H1 (cell line): ENCODE measurements at regions not wholly inside any gene's neighbourhood (a gene's known extent, or its start where the extent isn't known, plus 50 kb on each side); places are given as distances from the start of the nearest gene placed in this dataset.

Experiments
- CTCF ChIA-PET: fragments of 300-600 bp; sonication (Branson Sonifier 250); formaldehyde crosslinking; loops from one replicate; lab custom pipeline; 2021; ENCODE audit not compliant: partially characterized antibody; lab: Charles Lee
- POLR2A ChIA-PET: fragments of 300-600 bp; sonication (Branson Sonifier 250); formaldehyde crosslinking; loops from one replicate; lab custom pipeline; 2021; ENCODE audit warnings: inconsistent platforms; ENCODE audit not compliant: partially characterized antibody; lab: Charles Lee
- DNase-seq, 2 experiments: peaks; one replicate each; pipeline versions ENCODE4 v3.0.0 to v3.0.0-alpha.2; 2010 to 2022; ENCODE audit warnings: low spot score in 2 of 2, low read depth in 1 of 2, mixed read lengths in 1 of 2
- FAIRE-seq: peaks from 2 replicates; lab custom pipeline; 2011; peaks lifted over from hg19 to GRCh38; lab: Jason Lieb, UNC
- H2AFZ ChIP-seq: 2 replicates; pipeline ENCODE4 v1.8.1; 2012; ENCODE audit warnings: low read length, inconsistent platforms
- H2AK5ac ChIP-seq: 2 replicates; pipeline ENCODE4 v1.6.1; 2013; ENCODE audit warnings: low read depth, low read length
- H2BK120ac ChIP-seq: replicated peaks from 2 replicates; pipeline ENCODE3; 2013; ENCODE audit warnings: low read depth, low read length, inconsistent platforms
- H2BK12ac ChIP-seq: 2 replicates; pipeline ENCODE4 v1.6.1; 2013; ENCODE audit warnings: low read depth, low read length
- H2BK15ac ChIP-seq: 2 replicates; pipeline ENCODE4 v1.6.1; 2013; ENCODE audit warnings: low read length
- H2BK20ac ChIP-seq: 2 replicates; pipeline ENCODE4 v1.6.1; 2013; ENCODE audit warnings: low read length
- H2BK5ac ChIP-seq: 2 replicates; pipeline ENCODE4 v1.6.1; 2013; ENCODE audit warnings: low read depth, low read length
- H3K14ac ChIP-seq: 2 replicates; pipeline ENCODE4 v1.6.1; 2013; ENCODE audit warnings: inconsistent platforms; ENCODE audit not compliant: insufficient read length
- H3K18ac ChIP-seq: 2 replicates; pipeline ENCODE4 v1.6.1; 2013; ENCODE audit warnings: low read length; ENCODE audit errors: extremely low read depth
- H3K23ac ChIP-seq: 2 replicates; pipeline ENCODE4 v1.6.1; 2013; ENCODE audit warnings: inconsistent platforms; ENCODE audit not compliant: insufficient read length
- H3K23me2 ChIP-seq: 2 replicates; pipeline ENCODE4 v1.6.1; 2013; ENCODE audit warnings: low read depth, low read length
- H3K27ac ChIP-seq: 2 replicates; pipeline ENCODE4 v1.6.1; 2011; ENCODE audit warnings: low read depth, low read length, inconsistent platforms
- H3K27me3 ChIP-seq, 4 experiments: replicated peaks in 1 of 4; 1 replicate in 1 of 4; 2 replicates in 3 of 4; pipeline versions ENCODE4 v1.6.1 to v1.8.1; 2011 to 2013; ENCODE audit warnings: low read length in 3 of 4, mild to moderate bottlenecking in 3 of 4, inconsistent platforms in 2 of 4, mixed read lengths in 2 of 4, moderate library complexity in 1 of 4; ENCODE audit not compliant: control insufficient read depth in 3 of 4, insufficient read depth in 3 of 4; ENCODE audit errors: extremely low read depth in 1 of 4
- H3K36me3 ChIP-seq, 4 experiments: 2 replicates each; pipeline versions ENCODE4 v1.6.1 to v1.8.1; 2011 to 2013; ENCODE audit warnings: mild to moderate bottlenecking in 4 of 4, low read length in 3 of 4, moderate library complexity in 2 of 4, control low read depth in 1 of 4, inconsistent platforms in 1 of 4; ENCODE audit not compliant: insufficient read depth in 4 of 4, control insufficient read depth in 2 of 4
- H3K4ac ChIP-seq: replicated peaks from 2 replicates; pipeline ENCODE3; 2013; ENCODE audit warnings: low read length, low read depth, mixed read lengths, inconsistent platforms; ENCODE audit not compliant: insufficient read length
- H3K4me1 ChIP-seq, 4 experiments: replicated peaks in 1 of 4; 1 replicate in 1 of 4; 2 replicates in 3 of 4; pipeline versions ENCODE4 v1.6.1 to v1.8.1; 2011 to 2013; ENCODE audit warnings: low read length in 3 of 4, inconsistent platforms in 2 of 4, mixed read lengths in 1 of 4; ENCODE audit not compliant: insufficient read depth in 4 of 4, control insufficient read depth in 3 of 4
- H3K4me2 ChIP-seq, 2 experiments: 2 replicates each; pipeline versions ENCODE4 v1.6.1 to v1.8.1; 2011 to 2013; ENCODE audit warnings: low read depth in 2 of 2, low read length in 2 of 2, control low read depth in 1 of 2, inconsistent platforms in 1 of 2, mild to moderate bottlenecking in 1 of 2; ENCODE audit not compliant: insufficient read depth in 1 of 2
- H3K4me3 ChIP-seq, 4 experiments: fragments of 200-600, 300-600 bp in 1 of 4; sonication (generic), shearing (Covaris generic), sonication (Bioruptor Twin) in 1 of 4; 2 replicates each; pipeline versions ENCODE4 v1.5.1 to v1.8.1; 2011 to 2016; ENCODE audit warnings: low read length in 4 of 4, low read depth in 3 of 4, control low read depth in 2 of 4, inconsistent platforms in 2 of 4, mild to moderate bottlenecking in 2 of 4, mixed read lengths in 1 of 4, moderate library complexity in 1 of 4; ENCODE audit not compliant: insufficient read depth in 2 of 4; ENCODE audit errors: extremely low read depth in 1 of 4
- H3K56ac ChIP-seq: replicated peaks from 2 replicates; pipeline ENCODE3; 2013; ENCODE audit warnings: low read depth, mild to moderate bottlenecking, mixed read lengths, low read length, inconsistent platforms; ENCODE audit not compliant: insufficient read length
- H3K79me1 ChIP-seq: 2 replicates; pipeline ENCODE4 v1.6.1; 2013; ENCODE audit warnings: low read depth, low read length, control low read depth
- H3K79me2 ChIP-seq, 2 experiments: 2 replicates each; pipeline versions ENCODE4 v1.6.1 to v1.8.1; 2012 to 2013; ENCODE audit warnings: low read length in 2 of 2, mild to moderate bottlenecking in 2 of 2, inconsistent platforms in 1 of 2; ENCODE audit not compliant: insufficient read depth in 2 of 2, control insufficient read depth in 1 of 2
- H3K9ac ChIP-seq, 4 experiments: replicated peaks in 1 of 4; 1 replicate in 1 of 4; 2 replicates in 3 of 4; pipeline versions ENCODE4 v1.6.1 to v1.8.1; 2011 to 2013; ENCODE audit warnings: low read depth in 3 of 4, low read length in 3 of 4, control low read depth in 2 of 4, mild to moderate bottlenecking in 2 of 4, moderate library complexity in 2 of 4, inconsistent platforms in 1 of 4; ENCODE audit errors: extremely low read depth in 1 of 4
- H3K9me3 ChIP-seq, 2 experiments: 2 replicates each; pipeline versions ENCODE4 v1.6.1 to v1.8.1; 2012 to 2013; ENCODE audit warnings: mild to moderate bottlenecking in 2 of 2, moderate library complexity in 2 of 2, control low read depth in 1 of 2, inconsistent platforms in 1 of 2, low read depth in 1 of 2, low read length in 1 of 2, mixed read lengths in 1 of 2; ENCODE audit not compliant: insufficient read depth in 2 of 2
- H4K20me1 ChIP-seq, 2 experiments: replicated peaks in 1 of 2; 2 replicates each; pipeline versions ENCODE3 to v1.8.1; 2011 to 2013; ENCODE audit warnings: inconsistent platforms in 2 of 2, low read length in 2 of 2, mild to moderate bottlenecking in 1 of 2; ENCODE audit not compliant: insufficient read depth in 2 of 2, control insufficient read depth in 1 of 2
- H4K5ac ChIP-seq: 2 replicates; pipeline ENCODE4 v1.6.1; 2013; ENCODE audit warnings: low read length, low read depth, mixed read lengths, inconsistent platforms; ENCODE audit not compliant: insufficient read length
- H4K8ac ChIP-seq: 2 replicates; pipeline ENCODE4 v1.8.0; 2013; ENCODE audit warnings: mild to moderate bottlenecking, moderate library complexity, low read length, inconsistent platforms; ENCODE audit not compliant: insufficient read depth; ENCODE audit errors: extremely low read depth
- H4K91ac ChIP-seq: replicated peaks from 2 replicates; pipeline ENCODE3; 2013; ENCODE audit warnings: low read length, mixed read lengths, inconsistent platforms; ENCODE audit not compliant: insufficient read length
- ASH2L ChIP-seq: fragments of 200-600, 300-600 bp; sonication (generic); IDR thresholded peaks from one replicate; pipeline ENCODE4 v1.7.1; 2017; ENCODE audit warnings: low read length
- BCL11A ChIP-seq, 2 experiments: IDR thresholded peaks; one replicate each; pipeline ENCODE4 v1.6.1; 2011; ENCODE audit warnings: low read depth in 2 of 2, low read length in 2 of 2, mild to moderate bottlenecking in 2 of 2
- EZH2 ChIP-seq: fragments of 200-600 bp; sonication (generic); IDR thresholded peaks from 2 replicates; pipeline ENCODE4 v1.7.1; 2012; ENCODE audit warnings: low read depth, mild to moderate bottlenecking, moderate library complexity, low read length, inconsistent platforms; ENCODE audit not compliant: severe bottlenecking
- PHF8 ChIP-seq: fragments of 200-600 bp; sonication (generic); conservative IDR thresholded peaks from 2 replicates; pipeline ENCODE4 v1.7.1; 2012; ENCODE audit warnings: low read depth, mild to moderate bottlenecking, inconsistent platforms, low read length, moderate library complexity
- POLR2A ChIP-seq, 2 experiments: IDR thresholded peaks; 1 replicate in 1 of 2; 2 replicates in 1 of 2; pipeline ENCODE4 v1.6.1; 2011; ENCODE audit warnings: low read depth in 2 of 2, low read length in 2 of 2, mild to moderate bottlenecking in 2 of 2; ENCODE audit errors: control extremely low read depth in 1 of 2
- SIX5 ChIP-seq: IDR thresholded peaks from 2 replicates; pipeline ENCODE4 v1.6.1; 2011; ENCODE audit warnings: mild to moderate bottlenecking, low read depth, low read length
- SUZ12 ChIP-seq: fragments of 200-600 bp; sonication (generic); IDR thresholded peaks from 2 replicates; pipeline ENCODE4 v1.6.1; 2012; ENCODE audit warnings: mild to moderate bottlenecking, inconsistent platforms, low read length, moderate library complexity, mixed read lengths
- TAF1 ChIP-seq: IDR thresholded peaks from 2 replicates; pipeline ENCODE4 v1.6.1; 2011; ENCODE audit warnings: mild to moderate bottlenecking, low read depth, low read length
- WGBS, 2 experiments: shearing (Covaris generic) in 1 of 2; methylation state at CpG; one replicate each; pipeline versions ENCODE4 v1.1.6 to v1.1.7; 2013 to 2015; ENCODE audit warnings: low lambda C conversion rate in 2 of 2, mixed read lengths in 2 of 2, inconsistent platforms in 1 of 2, low coverage in 1 of 2, missing lambda C conversion rate in 1 of 2; ENCODE audit not compliant: insufficient replicate concordance in 2 of 2, insufficient coverage in 1 of 2, insufficient read length in 1 of 2; ENCODE audit errors: extremely low coverage in 1 of 2, missing lambda C conversion rate in 1 of 2; 5-methylcytosine and 5-hydroxymethylcytosine counted together

GRCh38 chr16:86977076-86977676 lies 340.0 kb downstream of the C16orf95 start:
- no peak overlapping the region for H3K4me2 ChIP-seq
- POLR2A ChIA-PET = no interaction called here
- no peak overlapping the region for H2AFZ ChIP-seq
- H3K4me3 ChIP-seq = no peak overlapping the region
- H3K36me3 ChIP-seq = no peaks in the 10 kb centered on the region
- CTCF ChIA-PET = interaction anchor here (0.7 kb wide), 1 partner anchor 412 kb away, joined by 4 read pairs; no protein-coding TSS in a partner anchor
- H4K5ac ChIP-seq = no peak overlapping the region
- DNase-seq (no peak), FAIRE-seq (no peak)
- no peak overlapping the region for H3K14ac ChIP-seq
- no peak overlapping the region for H3K4ac ChIP-seq
- no peak overlapping the region for H3K56ac ChIP-seq
- 0 out of 2 replicates have a peak overlapping the region, but pooled peaks have one; percentile 5 for H2BK12ac ChIP-seq
- no peaks in the 10 kb centered on the region for H3K79me1 ChIP-seq
- H3K27ac ChIP-seq = no peak overlapping the region
- H2BK5ac ChIP-seq = no peak overlapping the region
- no peak for TF ChIP-seq PHF8
- TF ChIP-seq TAF1 = no peak
- no peak for TF ChIP-seq ASH2L
- no peak for TF ChIP-seq SUZ12
- TF ChIP-seq EZH2 = no peak
- TF ChIP-seq POLR2A (IDR thresholded peaks at IDR 0.05; ENCODE audit: control extremely low read depth in 1 of 2, low read depth in 2 of 2, low read length in 2 of 2) = no peak
- TF ChIP-seq BCL11A (IDR thresholded peaks at IDR 0.05; ENCODE audit: low read depth in 2 of 2, low read length in 2 of 2) = no peak
- no peak for TF ChIP-seq SIX5
- H3K79me2 ChIP-seq = no peaks in the 10 kb centered on the region
- no peak overlapping the region for H2AK5ac ChIP-seq
- no peak overlapping the region for H4K91ac ChIP-seq
- peaks cover 9% of the 10 kb centered on the region; the same call in 1 of the 2 replicates for H3K23me2 ChIP-seq
- H2BK120ac ChIP-seq = no peak overlapping the region
- H4K8ac ChIP-seq = no peak overlapping the region
- WGBS, 2 experiments = 91% methylated on average over 11 of the region's 17 CpGs; no CpG with 5 or more reads in 1 of the 2 experiments
- H3K9ac ChIP-seq = no peak overlapping the region
- H3K23ac ChIP-seq = no peak overlapping the region
- no peak overlapping the region for H2BK20ac ChIP-seq
- no peaks in the 10 kb centered on the region; a peak in 1 of 7 replicates for H3K27me3 ChIP-seq
- no peaks in the 10 kb centered on the region for H4K20me1 ChIP-seq
- H2BK15ac ChIP-seq = no peak overlapping the region
- no peaks in the 10 kb centered on the region for H3K4me1 ChIP-seq
- H3K18ac ChIP-seq = no peak overlapping the region
- peaks cover 0 to 2% of the 10 kb centered on the region in 2 experiments; a peak in 2 of 4 replicates for H3K9me3 ChIP-seq
